Heart left ventricle (tissue), 16 donors: ENCODE measurements at regions not wholly inside any gene's neighbourhood (a gene's known extent, or its start where the extent isn't known, plus 50 kb on each side); places are given as distances from the start of the nearest gene placed in this dataset.

Experiments used
- ATAC-seq, 4 donors: fragments of 200-7000 bp; cut with Tn5 transposase; one replicate each; pipeline ENCODE4 v1.9.1; 2020 to 2022; ENCODE audit warnings: moderate library complexity in 4 of 4, mild to moderate bottlenecking in 3 of 4, moderate number of reproducible peaks in 1 of 4
- DNase-seq, 5 donors: peaks; one replicate each; pipeline ENCODE4 v3.0.0-alpha.2; 2020
- H3K27ac ChIP-seq, 12 donors: fragments of 200-600 bp; sonication (generic) in 4 of 12; one replicate each; pipeline versions ENCODE4 v1.5.0 to v1.8.0; 2016 to 2022; ENCODE audit warnings: mild to moderate bottlenecking in 2 of 12
- H3K27me3 ChIP-seq, 9 donors: fragments of 200-600 bp; sonication (generic) in 2 of 9; one replicate each; pipeline versions ENCODE4 v1.5.1 to v1.8.0; 2016 to 2022; ENCODE audit warnings: mild to moderate bottlenecking in 3 of 9
- H3K36me3 ChIP-seq, 9 donors: fragments of 200-600 bp; sonication (generic) in 2 of 9; one replicate each; pipeline versions ENCODE4 v1.5.0 to v1.8.0; 2018 to 2022; ENCODE audit warnings: mild to moderate bottlenecking in 2 of 9
- H3K4me1 ChIP-seq, 12 donors: fragments of 200-600 bp; sonication (generic) in 4 of 12; one replicate each; pipeline versions ENCODE4 v1.5.0 to v1.8.0; 2016 to 2022; ENCODE audit warnings: mild to moderate bottlenecking in 3 of 12
- H3K4me3 ChIP-seq, 12 donors: fragments of 200-600 bp; sonication (generic) in 4 of 12; one replicate each; pipeline versions ENCODE4 v1.5.0 to v1.8.0; 2017 to 2022; ENCODE audit warnings: mild to moderate bottlenecking in 9 of 12, moderate library complexity in 4 of 12
- H3K9me3 ChIP-seq, 12 donors: fragments of 200-600 bp; sonication (generic) in 4 of 12; one replicate each; pipeline versions ENCODE4 v1.5.0 to v1.8.0; 2016 to 2022; ENCODE audit warnings: mild to moderate bottlenecking in 1 of 12
- POLR2A ChIP-seq, 2 donors: fragments of 450-650 bp; IDR thresholded peaks; one replicate each; pipeline ENCODE4 v1.6.1; 2017; ENCODE audit warnings: antibody characterized with exemption in 2 of 2, mild to moderate bottlenecking in 2 of 2, moderate library complexity in 2 of 2
- WGBS, 4 donors: extraction: QIAGEN DNeasy Blood & Tissue Kit in 2 of 4; methylation state at CpG; one replicate each; pipeline versions ENCODE4 v1.1.5 to v1.1.7; 2013 to 2018; 5-methylcytosine and 5-hydroxymethylcytosine counted together
- intact Hi-C, 10 donors: fragments of 100-400 bp; cut with DNase I; formaldehyde crosslinking; loops; one replicate each; pipeline versions ENCODE4 v1.11.1 to v1.14.2; 2022
- TF ChIP-seq, protein P1 (sequence below), 12 donors: fragments of 200-600 bp; sonication (generic) in 4 of 12; IDR thresholded peaks; one replicate each; pipeline versions ENCODE4 v1.5.0 to v1.8.0; 2018 to 2022; ENCODE audit warnings: antibody characterized with exemption in 12 of 12, mild to moderate bottlenecking in 5 of 12
- donor health status: ischemic (EF 13 %, LVEDD 7.1; RV severe dilation, severe dysfunction).
- donor health status: healthy with polysubstance abuse.
- donor health status: DM: no; HTN: yes; CAD: no.
- donor health status: DM: no; HTN: no; CAD: no.
- donor health status: ischemic (EF 25% LVEDD 6.9; RV normal size, moderate dysfunction).
- donor health status: ischemic (EF 25% LVEDD 5.7; RV mildly dilated, moderate dysfunction).
- donor health status: healthy.
- donor health status: DM: yes; HTN: yes; CAD: no.
- donor health status: ischemic (EF 35%, LVEDD 5.7; RV mildly dilated, moderate dysfunction).
- donor health status: nonischemic (EF 11% LVEDD 7.7; RV severe dilation, severe dysfunction).
- donor health status: DM: yes; HTN: yes; CAD: no.
- donor health status: PGD.
- donor health status: ischemic (EF 29% LVEDD 5.4; RV normal size, mild dysfunction).
- donor health status: nonischemic (EF 23%, LVEDD 6.1; RV moderate dilation, normal function).

DNA sequence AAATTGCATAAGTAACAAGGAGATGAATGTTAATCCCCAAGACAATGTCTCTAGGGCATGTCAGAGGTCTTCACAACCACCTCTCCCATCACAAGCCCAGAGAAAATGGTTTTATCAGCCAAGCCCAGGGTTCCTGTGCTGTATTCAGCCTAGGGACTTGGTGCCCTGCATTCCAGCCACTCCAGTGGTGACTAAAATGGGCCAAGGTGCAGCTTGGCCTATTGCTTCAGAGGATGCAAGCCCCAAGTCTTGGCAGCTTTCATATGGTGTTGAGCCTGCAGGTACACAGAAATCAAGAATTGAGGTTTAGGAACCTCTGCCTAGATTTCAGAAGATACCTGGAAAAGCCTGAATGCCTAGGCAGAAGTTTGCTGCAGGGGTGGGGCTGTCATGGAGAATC is 1118.6 kb downstream of the PLA2G4A start:
- Histone ChIP-seq H3K27ac (no peak overlapping the region), H3K27me3 (no peaks in the 10 kb centered on the region), H3K4me3 (no peak overlapping the region), H3K9me3 (peaks cover 0 to 43% (median 21%) of the 10 kb centered on the region in 12 donors), H3K4me1 (no peaks in the 10 kb centered on the region), H3K36me3 (no peaks in the 10 kb centered on the region)
- no peak for TF ChIP-seq POLR2A (IDR thresholded peaks at IDR 0.05)
- TF ChIP-seq, protein P1, sequence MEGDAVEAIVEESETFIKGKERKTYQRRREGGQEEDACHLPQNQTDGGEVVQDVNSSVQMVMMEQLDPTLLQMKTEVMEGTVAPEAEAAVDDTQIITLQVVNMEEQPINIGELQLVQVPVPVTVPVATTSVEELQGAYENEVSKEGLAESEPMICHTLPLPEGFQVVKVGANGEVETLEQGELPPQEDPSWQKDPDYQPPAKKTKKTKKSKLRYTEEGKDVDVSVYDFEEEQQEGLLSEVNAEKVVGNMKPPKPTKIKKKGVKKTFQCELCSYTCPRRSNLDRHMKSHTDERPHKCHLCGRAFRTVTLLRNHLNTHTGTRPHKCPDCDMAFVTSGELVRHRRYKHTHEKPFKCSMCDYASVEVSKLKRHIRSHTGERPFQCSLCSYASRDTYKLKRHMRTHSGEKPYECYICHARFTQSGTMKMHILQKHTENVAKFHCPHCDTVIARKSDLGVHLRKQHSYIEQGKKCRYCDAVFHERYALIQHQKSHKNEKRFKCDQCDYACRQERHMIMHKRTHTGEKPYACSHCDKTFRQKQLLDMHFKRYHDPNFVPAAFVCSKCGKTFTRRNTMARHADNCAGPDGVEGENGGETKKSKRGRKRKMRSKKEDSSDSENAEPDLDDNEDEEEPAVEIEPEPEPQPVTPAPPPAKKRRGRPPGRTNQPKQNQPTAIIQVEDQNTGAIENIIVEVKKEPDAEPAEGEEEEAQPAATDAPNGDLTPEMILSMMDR (IDR thresholded peaks at IDR 0.05) = no peak
- no peak for ATAC-seq
- DNase-seq = no peak
- intact Hi-C loops = no loop called here

DNA sequence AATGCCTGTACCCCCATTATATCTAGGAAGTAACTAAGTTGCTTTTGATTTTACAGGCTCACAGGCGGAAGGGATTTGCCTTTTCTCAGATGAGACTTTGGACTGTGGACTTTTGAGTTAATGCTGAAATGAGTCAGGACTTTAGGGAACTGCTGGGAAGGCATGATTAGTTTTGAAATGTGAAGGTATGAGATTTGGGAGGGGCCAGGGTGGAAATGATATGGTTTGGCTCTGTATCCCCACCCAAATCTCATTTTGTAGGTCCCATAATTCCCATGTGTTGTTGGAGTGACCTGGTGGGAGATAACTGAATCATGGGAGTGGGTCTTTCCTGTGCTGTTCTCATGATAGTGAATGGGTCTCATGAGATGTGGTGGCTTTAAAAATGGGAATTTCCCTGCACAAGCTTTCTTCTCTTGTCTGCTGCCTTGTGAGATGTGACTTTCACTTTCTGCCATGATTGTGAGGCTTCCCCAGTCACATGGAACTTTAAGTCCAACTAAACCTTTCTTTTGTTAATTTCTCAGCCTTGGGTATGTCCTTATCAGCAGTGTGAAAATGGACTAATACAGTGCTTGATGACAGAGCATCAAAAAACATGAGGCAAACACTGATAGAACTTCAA is 1119.5 kb downstream of the PLA2G4A start:
- H3K27ac ChIP-seq = no peak overlapping the region
- no peaks in the 10 kb centered on the region for H3K4me1 ChIP-seq
- H3K36me3 ChIP-seq = no peaks in the 10 kb centered on the region
- ATAC-seq (no peak), DNase-seq (no peak)
- H3K27me3 ChIP-seq = no peaks in the 10 kb centered on the region
- intact Hi-C loops = no loop called here
- TF ChIP-seq, protein P1 (IDR thresholded peaks at IDR 0.05) = no peak
- TF ChIP-seq POLR2A (IDR thresholded peaks at IDR 0.05) = no peak
- 80 to 91% (median 86%) methylated on average over 1 of the region's 1 CpG for WGBS, 4 donors
- H3K9me3 ChIP-seq = peaks cover 0 to 52% (median 26%) of the 10 kb centered on the region in 12 donors
- H3K4me3 ChIP-seq = no peak overlapping the region

DNA sequence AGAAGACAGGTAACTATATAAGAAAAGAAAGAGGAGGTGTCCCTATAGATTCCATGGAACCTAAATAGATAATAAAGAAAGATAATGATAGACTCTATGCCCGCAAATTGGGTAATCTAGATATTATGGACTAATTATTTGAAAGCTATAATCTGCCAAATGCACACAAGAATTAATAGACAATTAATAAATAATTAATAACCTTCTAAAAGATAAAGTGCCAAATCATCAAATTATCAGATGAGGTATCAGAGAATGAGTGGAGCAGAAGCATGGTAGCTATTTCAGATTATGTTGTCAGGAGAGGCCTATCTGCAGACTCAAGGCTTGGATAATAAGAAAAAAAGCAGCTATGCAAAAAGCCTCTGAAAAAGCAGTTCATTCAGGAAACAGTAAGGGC is 1120.8 kb downstream of the PLA2G4A start:
- DNase-seq (no peak), ATAC-seq (no peak)
- H3K4me1 ChIP-seq = no peaks in the 10 kb centered on the region
- H3K36me3 ChIP-seq = no peaks in the 10 kb centered on the region
- WGBS, 4 donors = 88 to 100% (median 95%) methylated on average over 1 of the region's 1 CpG
- no peaks in the 10 kb centered on the region for H3K27me3 ChIP-seq
- H3K4me3 ChIP-seq = no peak overlapping the region
- intact Hi-C loops = no loop called here
- H3K9me3 ChIP-seq = peaks cover 0 to 53% (median 26%) of the 10 kb centered on the region in 12 donors
- no peak overlapping the region for H3K27ac ChIP-seq
- no peak for TF ChIP-seq POLR2A (IDR thresholded peaks at IDR 0.05)
- TF ChIP-seq, protein P1 (IDR thresholded peaks at IDR 0.05) = no peak

GRCh38 chr1:187951817-187952216 is 1123.1 kb downstream of the PLA2G4A start:
- intact Hi-C loops = no loop called here
- no peak overlapping the region for H3K4me3 ChIP-seq
- no peaks in the 10 kb centered on the region for H3K27me3 ChIP-seq
- DNase-seq = no peak
- ATAC-seq = no peak
- H3K36me3 ChIP-seq = no peaks in the 10 kb centered on the region
- no peaks in the 10 kb centered on the region for H3K4me1 ChIP-seq
- peaks cover 0 to 45% (median 22%) of the 10 kb centered on the region in 12 donors for H3K9me3 ChIP-seq
- no peak for TF ChIP-seq POLR2A (IDR thresholded peaks at IDR 0.05)
- TF ChIP-seq, protein P1 (IDR thresholded peaks at IDR 0.05) = no peak
- no peak overlapping the region for H3K27ac ChIP-seq
